Karpas-422 (cell line): ENCODE measurements at regions not wholly inside any gene's neighbourhood (a gene's known extent, or its start where the extent isn't known, plus 50 kb on each side); places are given as distances from the start of the nearest gene placed in this dataset.

Experiments
- DNase-seq: peaks from one replicate; pipeline ENCODE4 v3.0.0-alpha.2; 2015
- H2AFZ ChIP-seq: fragments of 200-600 bp; sonication (generic); 2 replicates; pipeline ENCODE4 v1.6.1; 2014; ENCODE audit warnings: antibody characterized with exemption, low read length, mixed read lengths
- H3K27ac ChIP-seq: fragments of 200-600 bp; sonication (generic); 2 replicates; pipeline ENCODE4 v1.5.1; 2014; ENCODE audit warnings: mild to moderate bottlenecking, low read length, moderate library complexity
- H3K27me3 ChIP-seq: fragments of 200-600 bp; sonication (generic); 2 replicates; pipeline ENCODE4 v1.6.1; 2014; ENCODE audit warnings: low read length, mixed read lengths
- H3K36me3 ChIP-seq: fragments of 200-600 bp; sonication (generic); 2 replicates; pipeline ENCODE4 v1.6.1; 2014; ENCODE audit warnings: low read length, mixed read lengths; ENCODE audit not compliant: insufficient read depth
- H3K4me1 ChIP-seq: fragments of 200-600 bp; sonication (generic); 2 replicates; pipeline ENCODE4 v1.6.1; 2014; ENCODE audit warnings: mild to moderate bottlenecking, low read length, mixed read lengths
- H3K4me2 ChIP-seq: fragments of 200-600 bp; sonication (generic); 2 replicates; pipeline ENCODE4 v1.6.1; 2014; ENCODE audit warnings: low read length, low read depth, mild to moderate bottlenecking; ENCODE audit not compliant: poor library complexity, severe bottlenecking
- H3K4me3 ChIP-seq: fragments of 200-600 bp; sonication (generic); 2 replicates; pipeline ENCODE4 v1.5.1; 2014; ENCODE audit warnings: mild to moderate bottlenecking, antibody characterized with exemption, low read length, mixed read lengths
- H3K79me2 ChIP-seq: fragments of 200-600 bp; sonication (generic); 2 replicates; pipeline ENCODE4 v1.6.1; 2014; ENCODE audit warnings: mild to moderate bottlenecking, low read length, mixed read lengths
- H3K9ac ChIP-seq: fragments of 200-600 bp; sonication (generic); 2 replicates; pipeline ENCODE4 v1.6.0; 2014; ENCODE audit warnings: low read length
- H3K9me2 ChIP-seq: fragments of 200-600 bp; sonication (generic), shearing (Covaris generic); replicated peaks from 2 replicates; pipeline ENCODE4 v1.6.0; 2014; ENCODE audit warnings: mild to moderate bottlenecking, low read length, moderate library complexity; ENCODE audit not compliant: insufficient read depth
- H3K9me3 ChIP-seq: fragments of 300-700, 200-600 bp; sonication (generic); 2 replicates; pipeline ENCODE4 v1.6.1; 2014; ENCODE audit warnings: low read length, mixed read lengths
- H4K20me1 ChIP-seq: fragments of 200-600 bp; sonication (generic); 2 replicates; pipeline ENCODE4 v1.6.1; 2014; ENCODE audit warnings: mild to moderate bottlenecking, antibody characterized with exemption, low read length, low read depth; ENCODE audit not compliant: insufficient read depth

DNA sequence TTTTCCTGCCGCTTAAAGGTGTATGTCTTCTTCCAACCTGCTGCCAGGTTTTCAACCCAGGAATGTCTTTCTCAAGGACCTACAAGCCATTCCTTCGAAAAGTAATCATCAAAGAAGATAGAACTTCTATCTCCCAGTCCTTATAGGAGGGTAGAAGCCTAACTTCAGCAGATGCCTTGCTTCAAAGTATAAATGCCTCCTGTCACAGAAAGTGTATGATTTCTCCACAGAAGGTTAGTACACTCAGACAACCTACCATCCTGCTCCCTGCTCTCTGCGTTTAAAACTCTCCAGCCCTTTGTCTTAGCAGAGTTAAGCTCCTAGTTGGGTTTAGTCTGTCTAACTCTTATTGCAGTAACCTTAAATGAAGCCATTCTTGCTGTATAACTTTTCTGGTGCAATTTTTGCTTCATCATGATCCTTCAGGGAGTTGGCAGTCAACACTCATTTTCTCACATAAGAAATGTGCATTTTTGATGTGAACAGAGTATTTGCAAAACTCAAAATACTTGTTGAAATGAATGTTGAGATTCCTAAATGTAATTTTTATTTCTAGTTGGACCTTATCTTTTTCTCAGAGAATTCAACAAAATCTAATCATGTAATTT, 737.5 kb downstream of the LIG4 start:
- Histone ChIP-seq H3K27me3 (no peaks in the 10 kb centered on the region), H3K9me2 (no peaks in the 10 kb centered on the region), H3K27ac (no peak overlapping the region), H3K4me1 (no peaks in the 10 kb centered on the region), H3K79me2 (no peaks in the 10 kb centered on the region), H2AFZ (no peak overlapping the region), H3K9me3 (peaks cover 32% of the 10 kb centered on the region), H4K20me1 (no peaks in the 10 kb centered on the region), H3K9ac (no peak overlapping the region), H3K4me3 (no peak overlapping the region), H3K36me3 (no peaks in the 10 kb centered on the region), H3K4me2 (no peak overlapping the region)
- no peak for DNase-seq

DNA sequence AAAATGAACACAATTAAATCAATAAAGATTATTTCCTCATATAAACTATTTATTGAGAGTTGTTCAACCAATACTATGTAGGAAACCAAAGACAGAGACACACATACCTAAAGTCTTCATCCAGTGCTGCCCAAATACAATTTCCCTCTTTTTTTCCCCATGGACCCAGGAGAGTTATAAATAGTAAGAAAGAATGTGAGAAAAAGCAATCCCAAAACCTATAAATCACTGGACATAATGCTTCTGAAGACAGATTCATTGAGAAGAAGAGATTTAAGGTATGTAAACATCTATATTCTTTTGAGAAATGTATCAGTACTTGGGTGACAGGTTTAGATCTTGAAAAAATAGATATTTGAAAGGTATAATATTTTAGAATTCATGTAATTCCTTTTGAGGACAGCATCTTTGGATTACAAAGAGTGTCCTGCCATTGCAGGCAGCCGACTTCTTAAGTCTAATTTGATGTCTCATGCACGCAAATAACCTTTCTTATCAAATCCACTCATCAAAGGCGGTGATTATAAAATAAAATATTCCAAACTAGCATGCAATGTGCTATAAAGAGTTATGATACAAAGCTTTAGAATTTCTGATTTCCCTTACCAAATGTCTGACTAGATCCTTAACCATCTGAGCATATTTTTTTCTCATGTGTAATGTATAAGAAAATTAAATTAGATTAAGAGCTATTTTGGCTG, 739.4 kb downstream of the LIG4 start:
- Histone ChIP-seq H3K4me1 (no peaks in the 10 kb centered on the region), H3K9me3 (peaks cover 32% of the 10 kb centered on the region), H3K9ac (no peak overlapping the region), H3K79me2 (no peaks in the 10 kb centered on the region), H2AFZ (no peak overlapping the region), H4K20me1 (no peaks in the 10 kb centered on the region), H3K4me2 (no peak overlapping the region), H3K27me3 (no peaks in the 10 kb centered on the region), H3K9me2 (no peaks in the 10 kb centered on the region), H3K36me3 (no peaks in the 10 kb centered on the region), H3K27ac (no peak overlapping the region), H3K4me3 (no peak overlapping the region)
- no peak for DNase-seq

DNA sequence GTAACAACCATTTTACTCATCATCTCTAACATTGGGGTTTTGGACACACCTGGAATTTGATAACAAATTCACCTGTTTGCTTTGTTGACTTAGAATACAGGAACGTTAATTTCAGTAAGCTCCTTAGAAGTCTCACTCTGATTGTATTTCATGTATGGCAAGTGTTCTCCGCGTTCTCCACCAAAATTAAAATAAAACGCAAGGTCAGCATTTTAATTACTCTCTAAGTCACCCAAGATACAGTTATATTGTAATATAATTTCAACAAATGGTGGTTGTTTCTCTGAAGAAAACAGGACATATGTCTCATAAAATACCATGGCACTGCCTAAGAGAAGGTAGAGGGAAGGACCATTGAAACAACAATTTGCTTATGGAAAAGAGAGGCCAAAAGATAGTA, 742.1 kb downstream of the LIG4 start:
- no peaks in the 10 kb centered on the region for H3K4me1 ChIP-seq
- no peak for DNase-seq
- H3K79me2 ChIP-seq, result no peaks in the 10 kb centered on the region

DNA sequence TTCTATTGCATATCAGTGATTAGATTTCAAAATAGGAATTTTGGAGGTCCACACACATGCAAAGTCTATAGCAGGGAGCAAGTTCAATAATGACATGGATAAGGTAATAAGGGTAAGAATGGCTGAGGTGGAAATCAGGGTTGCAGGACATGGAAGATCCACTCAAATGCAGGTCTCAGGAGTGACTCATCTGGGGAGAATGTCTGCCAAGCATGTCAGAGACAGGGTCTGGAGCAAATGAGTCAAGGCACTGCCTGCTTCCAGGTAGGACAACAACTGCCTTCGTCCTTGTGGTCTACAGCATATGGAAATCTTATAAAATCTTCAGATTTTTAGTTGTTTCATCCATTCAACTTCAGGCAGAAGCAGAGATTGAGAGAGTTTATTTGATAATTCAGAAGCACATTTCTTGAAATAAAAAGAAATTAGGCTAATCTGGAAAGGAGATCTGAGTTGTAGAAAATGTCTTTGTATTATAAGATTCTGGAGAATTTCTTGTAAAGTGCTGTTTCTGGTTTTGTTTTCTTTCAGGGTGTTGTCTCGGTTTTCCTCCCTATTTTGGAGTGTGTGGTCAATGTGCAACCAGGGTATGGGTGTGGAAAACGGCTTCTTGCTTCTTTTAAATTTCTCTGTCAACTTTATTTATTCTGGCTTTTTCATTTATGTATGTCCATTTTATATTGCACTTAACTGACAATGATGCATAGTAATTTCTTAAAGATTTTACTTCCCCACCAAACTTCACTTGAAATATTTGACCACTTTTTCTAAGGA, 748.8 kb downstream of the LIG4 start:
- Histone ChIP-seq H3K27ac (no peak overlapping the region), H3K36me3 (no peaks in the 10 kb centered on the region), H3K27me3 (no peaks in the 10 kb centered on the region), H3K79me2 (no peaks in the 10 kb centered on the region), H4K20me1 (no peaks in the 10 kb centered on the region), H3K9ac (no peak overlapping the region), H3K9me2 (no peaks in the 10 kb centered on the region), H3K4me1 (no peaks in the 10 kb centered on the region), H3K9me3 (peaks cover 38% of the 10 kb centered on the region), H3K4me2 (no peak overlapping the region), H2AFZ (no peak overlapping the region), H3K4me3 (no peak overlapping the region)
- no peak for DNase-seq

More for the DNA sequence above, 742.1 kb downstream of the LIG4 start:
- Histone ChIP-seq H3K9ac (no peak overlapping the region), H3K9me3 (peaks cover 36% of the 10 kb centered on the region), H3K36me3 (no peaks in the 10 kb centered on the region), H3K4me3 (no peak overlapping the region), H3K27me3 (no peaks in the 10 kb centered on the region), H4K20me1 (no peaks in the 10 kb centered on the region), H3K27ac (no peak overlapping the region), H3K9me2 (no peaks in the 10 kb centered on the region), H2AFZ (no peak overlapping the region), H3K4me2 (no peak overlapping the region)

DNA sequence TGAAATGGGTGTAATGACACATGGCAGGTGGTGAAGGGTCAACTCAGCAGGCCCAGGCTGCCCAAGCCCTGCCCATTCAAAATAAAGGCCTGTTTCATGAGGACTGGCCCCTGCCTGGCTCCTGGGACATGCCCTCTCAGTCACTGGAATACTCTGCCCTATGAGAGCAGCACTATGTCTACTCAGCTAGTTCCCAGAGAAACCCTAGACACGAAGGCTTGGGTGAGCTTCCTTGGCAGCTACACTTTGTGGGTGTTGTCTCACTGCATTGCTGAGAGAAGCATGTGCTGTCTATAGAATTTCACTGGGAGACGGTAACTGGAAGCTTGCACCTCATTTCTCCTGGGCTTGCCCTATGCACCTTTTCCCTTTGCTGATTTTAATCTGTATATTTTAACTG, 752.8 kb downstream of the LIG4 start:
- Histone ChIP-seq H3K9ac (no peak overlapping the region), H3K27me3 (no peaks in the 10 kb centered on the region), H3K36me3 (no peaks in the 10 kb centered on the region), H2AFZ (no peak overlapping the region), H3K4me2 (no peak overlapping the region), H3K4me1 (no peaks in the 10 kb centered on the region), H3K9me3 (peaks cover 48% of the 10 kb centered on the region), H3K27ac (no peak overlapping the region), H3K79me2 (no peaks in the 10 kb centered on the region), H3K4me3 (no peak overlapping the region), H4K20me1 (no peaks in the 10 kb centered on the region), H3K9me2 (no peaks in the 10 kb centered on the region)
- no peak for DNase-seq

DNA sequence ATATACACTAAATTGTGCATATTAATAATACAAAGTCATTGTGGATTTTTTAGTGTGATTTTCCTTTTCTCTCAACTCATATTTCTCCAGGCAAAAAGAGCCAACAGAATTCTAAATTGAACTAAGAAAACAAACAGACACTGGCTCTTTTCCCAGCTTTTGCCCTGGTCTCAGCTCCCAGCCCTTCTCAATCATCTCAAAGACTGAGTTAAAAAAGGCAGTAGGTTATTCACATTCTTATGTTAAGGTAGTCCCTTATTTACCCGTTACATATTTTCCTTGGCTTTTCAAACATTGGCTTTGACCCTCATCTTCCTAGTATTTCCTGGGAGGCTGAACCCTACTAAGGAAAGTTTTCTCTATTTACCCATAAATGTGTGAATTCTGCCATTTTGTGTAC, 753.6 kb downstream of the LIG4 start:
- Histone ChIP-seq H3K9me2 (no peaks in the 10 kb centered on the region), H4K20me1 (no peaks in the 10 kb centered on the region), H3K9ac (no peak overlapping the region), H3K4me1 (no peaks in the 10 kb centered on the region), H3K36me3 (no peaks in the 10 kb centered on the region), H3K4me2 (no peak overlapping the region), H3K79me2 (no peaks in the 10 kb centered on the region), H2AFZ (no peak overlapping the region), H3K27me3 (no peaks in the 10 kb centered on the region), H3K27ac (no peak overlapping the region), H3K4me3 (no peak overlapping the region), H3K9me3 (peaks cover 48% of the 10 kb centered on the region)
- DNase-seq, result no peak

DNA sequence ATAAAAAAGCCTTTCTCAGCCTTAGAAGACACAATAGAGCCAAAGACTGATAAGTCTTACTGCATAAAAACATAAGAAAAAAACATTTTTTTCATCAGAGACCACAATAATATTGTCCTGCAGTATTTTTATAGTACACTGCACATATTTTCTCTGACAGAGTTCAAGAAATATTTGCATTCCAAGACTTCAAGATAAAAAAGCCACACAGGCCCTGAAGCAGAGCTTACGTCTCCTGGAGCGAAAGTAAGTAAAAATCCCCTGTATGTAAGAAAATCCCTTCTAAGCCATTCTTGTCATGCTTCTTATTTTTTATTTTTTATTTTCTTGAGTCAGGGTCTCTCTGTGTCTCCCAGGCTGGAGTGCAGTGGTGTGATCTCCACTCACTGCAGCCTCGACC, 755.9 kb downstream of the LIG4 start:
- no peak overlapping the region for H2AFZ ChIP-seq
- no peak overlapping the region for H3K9ac ChIP-seq
- no peaks in the 10 kb centered on the region for H3K4me1 ChIP-seq
- no peaks in the 10 kb centered on the region for H3K9me2 ChIP-seq
- H3K27ac ChIP-seq, result no peak overlapping the region
- no peaks in the 10 kb centered on the region for H3K36me3 ChIP-seq
- H3K9me3 ChIP-seq, result peaks cover 50% of the 10 kb centered on the region
- no peaks in the 10 kb centered on the region for H3K27me3 ChIP-seq
- no peak overlapping the region for H3K4me2 ChIP-seq
- no peak overlapping the region for H3K4me3 ChIP-seq
- no peak for DNase-seq
- no peaks in the 10 kb centered on the region for H3K79me2 ChIP-seq
- no peaks in the 10 kb centered on the region for H4K20me1 ChIP-seq

DNA sequence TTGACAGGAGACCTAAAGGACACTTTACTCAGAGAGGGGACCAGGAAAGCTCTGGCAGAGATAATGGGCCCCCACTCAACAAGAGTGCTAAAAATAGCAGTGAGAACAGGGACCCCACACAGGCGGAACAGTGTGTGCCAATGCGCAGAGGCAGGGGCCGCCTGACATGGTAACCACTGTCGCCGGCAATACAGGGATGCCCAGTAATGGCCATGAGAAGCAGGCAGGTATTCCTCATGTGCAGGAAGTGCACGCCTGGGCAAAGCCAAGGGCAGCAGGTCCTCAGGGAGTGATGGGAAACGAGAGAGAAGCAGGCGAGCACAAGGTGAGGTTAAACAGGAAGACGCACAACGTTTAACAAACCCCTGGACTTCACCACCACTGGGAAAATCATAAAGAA, 757.1 kb downstream of the LIG4 start:
- Histone ChIP-seq H3K27ac (no peak overlapping the region), H3K9me2 (no peaks in the 10 kb centered on the region), H3K4me3 (no peak overlapping the region), H3K9ac (no peak overlapping the region), H4K20me1 (no peaks in the 10 kb centered on the region), H3K9me3 (peaks cover 45% of the 10 kb centered on the region), H2AFZ (no peak overlapping the region), H3K79me2 (no peaks in the 10 kb centered on the region), H3K4me2 (no peak overlapping the region), H3K36me3 (no peaks in the 10 kb centered on the region), H3K4me1 (no peaks in the 10 kb centered on the region), H3K27me3 (no peaks in the 10 kb centered on the region)
- DNase-seq, result no peak
